Stimulated activated CD4-positive, alpha-beta T cell treated with anti-CD3 and anti-CD28 coated beads, Interleukin-1b, Interleukin-23, amount 100 ng/mL, for 1 hour (primary cell): ENCODE measurements at regions not wholly inside any gene's neighbourhood (a gene's known extent, or its start where the extent isn't known, plus 50 kb on each side); places are given as distances from the start of the nearest gene placed in this dataset.
"Not testable (repeated sequence)": the region's sequence is repeated elsewhere in the genome, so short reads cannot be mapped to it uniquely, and the experiment has no call there.

ENCODE experiments used
- DNase-seq, 2 donors: peaks; one replicate each; pipeline ENCODE4 v3.0.0-alpha.2; 2020; ENCODE audit warnings: low read depth in 2 of 2

GRCh38 chr5:6110441-6111005, 267.8 kb downstream of the MED10 start:
- no peak for DNase-seq

GRCh38 chr5:6108981-6109825, 269.1 kb downstream of the MED10 start:
- DNase-seq, result no peak

GRCh38 chr5:6108540-6108848, 269.9 kb downstream of the MED10 start:
- no peak for DNase-seq

GRCh38 chr5:6107675-6108539, 270.4 kb downstream of the MED10 start:
- DNase-seq, result no peak

GRCh38 chr5:6106756-6107155, 271.6 kb downstream of the MED10 start:
- DNase-seq, result no peak

- no peak for DNase-seq
These were observed 273.0 kb downstream of the MED10 start for GRCh38 chr5:6105320-6105719.

- DNase-seq, result no peak
These were observed 282.2 kb downstream of the MED10 start for GRCh38 chr5:6096101-6096500.

- not testable (repeated sequence) for DNase-seq
These were observed 284.2 kb downstream of the MED10 start for GRCh38 chr5:6094180-6094579.

GRCh38 chr5:6090838-6091237, 287.5 kb downstream of the MED10 start:
- no peak for DNase-seq

GRCh38 chr5:6090079-6090654, 288.2 kb downstream of the MED10 start:
- DNase-seq, result no peak

- no peak for DNase-seq
These were observed 289.6 kb downstream of the MED10 start for GRCh38 chr5:6088706-6089105.

- DNase-seq, result no peak
These were observed 290.8 kb downstream of the MED10 start for GRCh38 chr5:6087576-6087975.

GRCh38 chr5:6086871-6087270, 291.5 kb downstream of the MED10 start:
- DNase-seq, result no peak

GRCh38 chr5:6085341-6085860, 292.9 kb downstream of the MED10 start:
- DNase-seq, result no peak

- DNase-seq, result no peak
These were observed 293.5 kb downstream of the MED10 start for GRCh38 chr5:6084836-6085235.

GRCh38 chr5:6084376-6084775, 294.0 kb downstream of the MED10 start:
- DNase-seq, result no peak

GRCh38 chr5:6083311-6083978, 294.9 kb downstream of the MED10 start:
- DNase-seq, result no peak

- no peak for DNase-seq
These were observed 295.7 kb downstream of the MED10 start for GRCh38 chr5:6082685-6083084.

- DNase-seq, result no peak
These were observed 296.6 kb downstream of the MED10 start for GRCh38 chr5:6081727-6082210.

GRCh38 chr5:6080930-6081726, 297.2 kb downstream of the MED10 start:
- DNase-seq, result no peak

- no peak for DNase-seq
These were observed 297.9 kb downstream of the MED10 start for GRCh38 chr5:6080436-6080835.
